HepG2 (cell line): ENCODE measurements at regions not wholly inside any gene's neighbourhood (a gene's known extent, or its start where the extent isn't known, plus 50 kb on each side); places are given as distances from the start of the nearest gene placed in this dataset.

ENCODE experiments used
- ATAC-seq: fragments of 200-7000 bp; cut with Tn5 transposase; 3 replicates; pipeline ENCODE4 v1.9.1; 2020; ENCODE audit warnings: mild to moderate bottlenecking, moderate library complexity
- BruUV-seq: library from RNA; stranded (reverse); fragments of 400-500 nt; replicated peaks from 2 replicates; lab custom pipeline; 2021; lab: Mats Ljungman, UMichigan
- CTCF ChIA-PET: fragments of 300-600 bp; formaldehyde crosslinking; extraction: SDS; loops from one replicate; lab custom pipeline; 2021; ENCODE audit warnings: low total read pairs, inconsistent platforms, low intra/inter-chr PET ratio; lab: Yijun Ruan, JAX
- POLR2A ChIA-PET: fragments of 350-600 bp; sonication (Branson Sonifier 250); formaldehyde crosslinking; loops from one replicate; lab custom pipeline; 2020; ENCODE audit warnings: antibody characterized with exemption, inconsistent platforms; lab: Yijun Ruan, JAX
- DNase-seq: peaks from one replicate; pipeline ENCODE4 v3.0.0-alpha.2; 2015; ENCODE audit warnings: low spot score
- FAIRE-seq: peaks from 3 replicates; lab custom pipeline; 2011; peaks lifted over from hg19 to GRCh38; lab: Jason Lieb, UNC
- H2AFZ ChIP-seq: one replicate; pipeline ENCODE4 v1.6.1; 2011; ENCODE audit warnings: low read length, inconsistent platforms
- H3K27ac ChIP-seq: fragments of 300-600 bp; 3 replicates; pipeline ENCODE4 v1.8.0; 2011; ENCODE audit warnings: mixed run types, mild to moderate bottlenecking, mixed read lengths, low read length, inconsistent platforms; ENCODE audit not compliant: insufficient read depth; ENCODE audit errors: extremely low read length
- H3K27me3 ChIP-seq, 2 experiments: fragments of 200-600 bp in 1 of 2; 2 replicates in 1 of 2; 3 replicates in 1 of 2; pipeline versions ENCODE4 v1.6.0 to v1.8.0; 2011; ENCODE audit warnings: low read length in 2 of 2, mild to moderate bottlenecking in 2 of 2, moderate library complexity in 2 of 2, inconsistent platforms in 1 of 2; ENCODE audit not compliant: insufficient read depth in 2 of 2, control insufficient read depth in 1 of 2
- H3K36me3 ChIP-seq, 2 experiments: fragments of 200-600 bp in 1 of 2; replicated peaks in 1 of 2; 2 replicates in 1 of 2; 3 replicates in 1 of 2; pipeline versions ENCODE4 v1.5.1 to v1.8.0; 2011; ENCODE audit warnings: low read length in 2 of 2, inconsistent platforms in 1 of 2; ENCODE audit not compliant: insufficient read depth in 2 of 2, control insufficient read depth in 1 of 2
- H3K4me1 ChIP-seq: 2 replicates; pipeline ENCODE4 v1.5.1; 2012; ENCODE audit warnings: low read length, inconsistent platforms; ENCODE audit not compliant: insufficient read depth
- H3K4me2 ChIP-seq: 2 replicates; pipeline ENCODE4 v1.6.0; 2011; ENCODE audit warnings: low read depth, low read length, inconsistent platforms
- H3K4me3 ChIP-seq, 3 experiments: fragments of 200-600 bp in 1 of 3; sonication (generic), shearing (Covaris generic) in 1 of 3; replicated peaks in 1 of 3; 2 replicates each; pipeline ENCODE4 v1.5.1; 2011 to 2016; ENCODE audit warnings: low read length in 3 of 3, inconsistent platforms in 2 of 3, low read depth in 2 of 3, mild to moderate bottlenecking in 2 of 3, control low read depth in 1 of 3, mixed read lengths in 1 of 3; ENCODE audit not compliant: insufficient read depth in 1 of 3
- H3K79me2 ChIP-seq: one replicate; pipeline ENCODE4 v1.6.1; 2011; ENCODE audit warnings: low read length, inconsistent platforms; ENCODE audit not compliant: insufficient read depth
- H3K9ac ChIP-seq: 2 replicates; pipeline ENCODE4 v1.6.0; 2011; ENCODE audit warnings: mild to moderate bottlenecking, low read depth, low read length, inconsistent platforms; ENCODE audit not compliant: insufficient read depth
- H3K9me3 ChIP-seq: 2 replicates; pipeline ENCODE4 v1.5.1; 2012; ENCODE audit warnings: mild to moderate bottlenecking, low read length
- H4K20me1 ChIP-seq: 2 replicates; pipeline ENCODE4 v1.6.0; 2011; ENCODE audit warnings: inconsistent platforms, mild to moderate bottlenecking, low read length, moderate library complexity; ENCODE audit not compliant: insufficient read depth
- FUBP1 ChIP-seq: sonication (generic); formaldehyde crosslinking; IDR thresholded peaks from 2 replicates; pipeline ENCODE4 v1.5.1; 2020; ENCODE audit warnings: missing genetic modification reagents, mild to moderate bottlenecking, borderline replicate concordance
- NR2F1 ChIP-seq, 2 experiments: fragments of 450-650 bp in 1 of 2; formaldehyde crosslinking in 1 of 2; IDR thresholded peaks; 2 replicates each; pipeline versions ENCODE4 v1.5.0 to v1.6.1; 2016 to 2020; ENCODE audit warnings: mild to moderate bottlenecking in 1 of 2, missing compliant biosample characterization in 1 of 2, missing genetic modification reagents in 1 of 2, moderate library complexity in 1 of 2
- SATB2 ChIP-seq: sonication (generic); formaldehyde crosslinking; IDR thresholded peaks from 2 replicates; pipeline ENCODE4 v1.5.0; 2020; ENCODE audit warnings: missing genetic modification reagents
- ZBTB42 ChIP-seq: sonication (generic); formaldehyde crosslinking; IDR thresholded peaks from 2 replicates; pipeline ENCODE4 v1.5.0; 2020; ENCODE audit warnings: mild to moderate bottlenecking, missing genetic modification reagents
- ZFP62 ChIP-seq: sonication (generic); formaldehyde crosslinking; IDR thresholded peaks from 2 replicates; pipeline ENCODE4 v1.4.0; 2020; ENCODE audit warnings: missing genetic modification reagents
- ZNF441 ChIP-seq: sonication (generic); formaldehyde crosslinking; IDR thresholded peaks from 2 replicates; pipeline ENCODE4 v1.7.0; 2021; ENCODE audit warnings: missing genetic modification reagents, borderline replicate concordance
- ZNF672 ChIP-seq: sonication (generic); formaldehyde crosslinking; IDR thresholded peaks from 2 replicates; pipeline ENCODE4 v1.8.1; 2022; ENCODE audit warnings: missing genetic modification reagents
- ZNF768 ChIP-seq: sonication (generic); formaldehyde crosslinking; IDR thresholded peaks from 2 replicates; pipeline ENCODE4 v1.4.0; 2020; ENCODE audit warnings: missing genetic modification reagents
- ZSCAN21 ChIP-seq: sonication (generic); formaldehyde crosslinking; IDR thresholded peaks from 2 replicates; pipeline ENCODE4 v1.8.0; 2022; ENCODE audit warnings: mild to moderate bottlenecking, missing genetic modification reagents, moderate library complexity, borderline replicate concordance
- WGBS: methylation state at CpG from one replicate; pipeline ENCODE4 v1.1.6; 2017; ENCODE audit warnings: low lambda C conversion rate; 5-methylcytosine and 5-hydroxymethylcytosine counted together
- in situ Hi-C: cut with HindIII; loops from 2 replicates; pipeline ENCODE4 v1.10.0; 2017; ENCODE audit warnings: low pct_unique_long_range_greater_than_20kb; ENCODE audit not compliant: extremely low pct_ligation_motif_present
- intact Hi-C: fragments of 100-400 bp; cut with micrococcal nuclease; formaldehyde crosslinking; loops from one replicate; pipeline ENCODE4 v1.10.0; 2022; ENCODE audit not compliant: unreplicated experiment
- TF ChIP-seq, protein P1 (sequence below): sonication (generic); formaldehyde crosslinking; IDR thresholded peaks from 2 replicates; pipeline ENCODE4 v1.4.0; 2020; ENCODE audit warnings: missing genetic modification reagents

- intact Hi-C loops, result no loop called here
- BruUV-seq, result no TSS peak
Measured at GRCh38 chr2:107469437-107469995, 357.2 kb upstream of the RGPD4 start.

More at GRCh38 chr2:107469437-107469995, 357.2 kb upstream of the RGPD4 start:
- WGBS, result 55% methylated on average over 16 of the region's 34 CpGs
- in situ Hi-C loops, result no loop called here
- H3K4me3 ChIP-seq, result no peak overlapping the region
- H3K36me3 ChIP-seq, result no peaks in the 10 kb centered on the region
- H4K20me1 ChIP-seq, result no peaks in the 10 kb centered on the region
- DNase-seq, result no peak
- no peak overlapping the region for H2AFZ ChIP-seq
- no peaks in the 10 kb centered on the region for H3K79me2 ChIP-seq
- no peak overlapping the region for H3K27ac ChIP-seq
- H3K4me1 ChIP-seq, result no peaks in the 10 kb centered on the region
- no peak overlapping the region for H3K9ac ChIP-seq
- ATAC-seq, result no peak
- H3K4me2 ChIP-seq, result no peak overlapping the region
- peaks cover 57% of the 10 kb centered on the region for H3K9me3 ChIP-seq
- ChIA-PET POLR2A (no interaction called here), CTCF (no interaction called here)
- no peaks in the 10 kb centered on the region for H3K27me3 ChIP-seq
- TF ChIP-seq ZNF672 (CRISPR knock-in tag) (no peak), FUBP1 (no peak), SATB2 (no peak), ZNF441 (CRISPR knock-in tag) (no peak), NR2F1 (CRISPR knock-in tag; IDR thresholded peaks at IDR 0.05) (no peak), ZNF768 (CRISPR knock-in tag) (no peak), ZBTB42 (no peak), ZSCAN21 (CRISPR knock-in tag) (no peak), ZFP62 (CRISPR knock-in tag) (no peak)
- TF ChIP-seq, protein P1, sequence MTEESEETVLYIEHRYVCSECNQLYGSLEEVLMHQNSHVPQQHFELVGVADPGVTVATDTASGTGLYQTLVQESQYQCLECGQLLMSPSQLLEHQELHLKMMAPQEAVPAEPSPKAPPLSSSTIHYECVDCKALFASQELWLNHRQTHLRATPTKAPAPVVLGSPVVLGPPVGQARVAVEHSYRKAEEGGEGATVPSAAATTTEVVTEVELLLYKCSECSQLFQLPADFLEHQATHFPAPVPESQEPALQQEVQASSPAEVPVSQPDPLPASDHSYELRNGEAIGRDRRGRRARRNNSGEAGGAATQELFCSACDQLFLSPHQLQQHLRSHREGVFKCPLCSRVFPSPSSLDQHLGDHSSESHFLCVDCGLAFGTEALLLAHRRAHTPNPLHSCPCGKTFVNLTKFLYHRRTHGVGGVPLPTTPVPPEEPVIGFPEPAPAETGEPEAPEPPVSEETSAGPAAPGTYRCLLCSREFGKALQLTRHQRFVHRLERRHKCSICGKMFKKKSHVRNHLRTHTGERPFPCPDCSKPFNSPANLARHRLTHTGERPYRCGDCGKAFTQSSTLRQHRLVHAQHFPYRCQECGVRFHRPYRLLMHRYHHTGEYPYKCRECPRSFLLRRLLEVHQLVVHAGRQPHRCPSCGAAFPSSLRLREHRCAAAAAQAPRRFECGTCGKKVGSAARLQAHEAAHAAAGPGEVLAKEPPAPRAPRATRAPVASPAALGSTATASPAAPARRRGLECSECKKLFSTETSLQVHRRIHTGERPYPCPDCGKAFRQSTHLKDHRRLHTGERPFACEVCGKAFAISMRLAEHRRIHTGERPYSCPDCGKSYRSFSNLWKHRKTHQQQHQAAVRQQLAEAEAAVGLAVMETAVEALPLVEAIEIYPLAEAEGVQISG, result no peak
- TF ChIP-seq, all 625 proteins: peak for 0
- no peak for FAIRE-seq
